ENCODE measurements at regions not wholly inside any gene's neighbourhood (a gene's known extent, or its start where the extent isn't known, plus 50 kb on each side); places are given as distances from the start of the nearest gene placed in this dataset.

- H3K4me3 Mint-ChIP-seq (ENCODE audit: low read depth, unreplicated experiment), result no peak overlapping the region
- no peak overlapping the region for H3K27ac Mint-ChIP-seq (ENCODE audit: unreplicated experiment)
Measured at GRCh38 chr1:5156416-5157120, 502.2 kb downstream of the AJAP1 start.

GRCh38 chr1:5151511-5151910 lies 497.1 kb downstream of the AJAP1 start:
- Mint-ChIP-seq H3K36me3 (ENCODE audit: insufficient read depth, unreplicated experiment) (no peaks in the 10 kb centered on the region), H3K4me3 (ENCODE audit: low read depth, unreplicated experiment) (no peak overlapping the region), H3K27me3 (ENCODE audit: unreplicated experiment) (no peaks in the 10 kb centered on the region), H3K9me3 (ENCODE audit: low read depth, unreplicated experiment) (peaks cover 11% of the 10 kb centered on the region), H3K27ac (ENCODE audit: unreplicated experiment) (no peak overlapping the region), H3K4me1 (ENCODE audit: low read depth, unreplicated experiment) (no peaks in the 10 kb centered on the region)
- BruUV-seq (replicated peaks), result no TSS peak
- CTCF ChIA-PET, result no interaction called here
- DNase-seq, result no peak
- intact Hi-C loops (cut with micrococcal nuclease; ENCODE audit: unreplicated experiment), result no loop called here
- TF ChIP-seq CTCF (IDR thresholded peaks at IDR 0.05; ENCODE audit: unreplicated experiment), result no peak

More at GRCh38 chr1:5156416-5157120, 502.2 kb downstream of the AJAP1 start:
- no TSS peak for BruUV-seq (replicated peaks)
- TF ChIP-seq CTCF (IDR thresholded peaks at IDR 0.05; ENCODE audit: unreplicated experiment), result no peak
- H3K27me3 Mint-ChIP-seq (ENCODE audit: unreplicated experiment), result no peaks in the 10 kb centered on the region
- intact Hi-C loops (cut with micrococcal nuclease; ENCODE audit: unreplicated experiment), result no loop called here
- no peak for DNase-seq
- CTCF ChIA-PET, result no interaction called here
- peaks cover 14% of the 10 kb centered on the region for H3K9me3 Mint-ChIP-seq (ENCODE audit: low read depth, unreplicated experiment)
- no peaks in the 10 kb centered on the region for H3K36me3 Mint-ChIP-seq (ENCODE audit: insufficient read depth, unreplicated experiment)
- H3K4me1 Mint-ChIP-seq (ENCODE audit: low read depth, unreplicated experiment), result no peaks in the 10 kb centered on the region

- DNase-seq, result no peak
- Mint-ChIP-seq H3K9me3 (ENCODE audit: low read depth, unreplicated experiment) (peaks cover 16% of the 10 kb centered on the region), H3K27me3 (ENCODE audit: unreplicated experiment) (no peaks in the 10 kb centered on the region), H3K36me3 (ENCODE audit: insufficient read depth, unreplicated experiment) (no peaks in the 10 kb centered on the region), H3K4me3 (ENCODE audit: low read depth, unreplicated experiment) (no peak overlapping the region), H3K27ac (ENCODE audit: unreplicated experiment) (no peak overlapping the region), H3K4me1 (ENCODE audit: low read depth, unreplicated experiment) (no peaks in the 10 kb centered on the region)
- BruUV-seq (replicated peaks), result no TSS peak
- CTCF ChIA-PET, result no interaction called here
- intact Hi-C loops (cut with micrococcal nuclease; ENCODE audit: unreplicated experiment), result no loop called here
- no peak for TF ChIP-seq CTCF (IDR thresholded peaks at IDR 0.05; ENCODE audit: unreplicated experiment)
Measured at GRCh38 chr1:5150191-5150590, 495.8 kb downstream of the AJAP1 start.

- Mint-ChIP-seq H3K27ac (ENCODE audit: unreplicated experiment) (no peak overlapping the region), H3K9me3 (ENCODE audit: low read depth, unreplicated experiment) (peaks cover 16% of the 10 kb centered on the region), H3K4me1 (ENCODE audit: low read depth, unreplicated experiment) (no peaks in the 10 kb centered on the region), H3K36me3 (ENCODE audit: insufficient read depth, unreplicated experiment) (no peaks in the 10 kb centered on the region), H3K4me3 (ENCODE audit: low read depth, unreplicated experiment) (no peak overlapping the region), H3K27me3 (ENCODE audit: unreplicated experiment) (no peaks in the 10 kb centered on the region)
- intact Hi-C loops (cut with micrococcal nuclease; ENCODE audit: unreplicated experiment), result no loop called here
- no peak for DNase-seq
- CTCF ChIA-PET, result no interaction called here
- no peak for TF ChIP-seq CTCF (IDR thresholded peaks at IDR 0.05; ENCODE audit: unreplicated experiment)
- BruUV-seq (replicated peaks), result no TSS peak
Measured at GRCh38 chr1:5147806-5148205, 493.4 kb downstream of the AJAP1 start.
